OCI-LY7 (cell line): ENCODE measurements at regions not wholly inside any gene's neighbourhood (a gene's known extent, or its start where the extent isn't known, plus 50 kb on each side); places are given as distances from the start of the nearest gene placed in this dataset.

Experiments
- BruUV-seq: library from RNA; stranded (reverse); fragments of 400-500 nt; replicated peaks from 2 replicates; lab custom pipeline; 2021; lab: Mats Ljungman, UMichigan
- CTCF ChIA-PET: fragments of 300-600 bp; sonication (Branson Sonifier 250); formaldehyde crosslinking; loops from one replicate; lab custom pipeline; 2022; ENCODE audit warnings: antibody characterized with exemption; ENCODE audit not compliant: unreplicated experiment; lab: Charles Lee
- POLR2A ChIA-PET: fragments of 300-600 bp; sonication (Branson Sonifier 250); formaldehyde crosslinking; loops from one replicate; lab custom pipeline; 2022; ENCODE audit warnings: antibody characterized with exemption; lab: Charles Lee
- DNase-seq: peaks from one replicate; pipeline ENCODE4 v3.0.0-alpha.2; 2015; ENCODE audit warnings: low spot score
- H2AFZ ChIP-seq: fragments of 200-600 bp; sonication (generic), shearing (Covaris generic); 2 replicates; pipeline ENCODE4 v1.6.1; 2014; ENCODE audit warnings: mild to moderate bottlenecking, antibody characterized with exemption, low read length, moderate library complexity
- H3K27ac ChIP-seq: fragments of 200-600 bp; sonication (generic); 2 replicates; pipeline ENCODE4 v1.5.1; 2014; ENCODE audit warnings: mixed run types, low read depth, mild to moderate bottlenecking, moderate library complexity, low read length, inconsistent platforms; ENCODE audit not compliant: poor library complexity, severe bottlenecking
- H3K36me3 ChIP-seq: fragments of 200-600 bp; sonication (generic); 2 replicates; pipeline ENCODE4 v1.6.1; 2014; ENCODE audit warnings: mild to moderate bottlenecking, antibody characterized with exemption, low read length, moderate library complexity, mixed read lengths; ENCODE audit not compliant: insufficient read depth
- H3K4me1 ChIP-seq: fragments of 200-600 bp; sonication (generic); 2 replicates; pipeline ENCODE4 v1.5.1; 2014; ENCODE audit warnings: mild to moderate bottlenecking, low read length; ENCODE audit not compliant: insufficient read depth, poor library complexity, severe bottlenecking
- H3K4me2 ChIP-seq: fragments of 200-600 bp; sonication (generic); 2 replicates; pipeline ENCODE4 v1.6.1; 2014; ENCODE audit warnings: mild to moderate bottlenecking, low read length
- H3K4me3 ChIP-seq: fragments of 200-600 bp; sonication (generic); 2 replicates; pipeline ENCODE4 v1.5.1; 2014; ENCODE audit warnings: mild to moderate bottlenecking, low read depth, low read length; ENCODE audit not compliant: poor library complexity, severe bottlenecking
- H3K79me2 ChIP-seq: fragments of 200-600 bp; sonication (generic); 2 replicates; pipeline ENCODE4 v1.6.1; 2016; ENCODE audit warnings: low read depth, mild to moderate bottlenecking, low read length, moderate library complexity, mixed read lengths; ENCODE audit not compliant: insufficient read depth
- H3K9me2 ChIP-seq: fragments of 200-600 bp; sonication (generic); 2 replicates; pipeline ENCODE4 v1.6.1; 2016; ENCODE audit warnings: mild to moderate bottlenecking, low read length, mixed read lengths; ENCODE audit not compliant: insufficient read depth
- H3K9me3 ChIP-seq: fragments of 200-600 bp; sonication (generic); 2 replicates; pipeline ENCODE4 v1.6.1; 2014; ENCODE audit warnings: mild to moderate bottlenecking, mixed run types, low read length, mixed read lengths
- H4K20me1 ChIP-seq: fragments of 200-600 bp; sonication (generic); 2 replicates; pipeline ENCODE4 v1.6.1; 2014; ENCODE audit warnings: mild to moderate bottlenecking, antibody characterized with exemption, low read length, moderate library complexity, mixed read lengths; ENCODE audit not compliant: insufficient read depth
- CTCF ChIP-seq: fragments of 200-600 bp; sonication (generic); conservative IDR thresholded peaks from 2 replicates; pipeline ENCODE4 v1.5.1; 2014; ENCODE audit warnings: mild to moderate bottlenecking, antibody characterized with exemption, low read length, moderate library complexity, mixed read lengths
- EZH2phosphoT487 ChIP-seq: fragments of 200-600 bp; sonication (generic); IDR thresholded peaks from 2 replicates; pipeline ENCODE4 v1.6.1; 2018; ENCODE audit warnings: low read depth, borderline replicate concordance, mild to moderate bottlenecking, mixed run types, antibody characterized with exemption, low read length, moderate library complexity, mixed read lengths
- intact Hi-C: fragments of 100-400 bp; cut with micrococcal nuclease; formaldehyde crosslinking; loops from one replicate; pipeline ENCODE4 v1.10.0; 2022; ENCODE audit not compliant: unreplicated experiment

GRCh38 chr6:100314186-100314585 is 150.5 kb downstream of the SIM1 start:
- Histone ChIP-seq H3K27ac (no peak overlapping the region), H3K36me3 (no peaks in the 10 kb centered on the region), H3K9me2 (no peaks in the 10 kb centered on the region), H2AFZ (no peak overlapping the region), H3K4me2 (no peak overlapping the region), H3K4me1 (no peaks in the 10 kb centered on the region), H3K79me2 (no peaks in the 10 kb centered on the region), H3K4me3 (no peak overlapping the region), H4K20me1 (no peaks in the 10 kb centered on the region), H3K9me3 (no peaks in the 10 kb centered on the region)
- DNase-seq = no peak
- ChIA-PET POLR2A (interaction anchor here (0.7 to 1.4 kb wide), 2 partner anchors 10 to 31 kb away, joined by 3 to 4 read pairs; no protein-coding TSS in a partner anchor), CTCF (no interaction called here)
- TF ChIP-seq CTCF (no peak), EZH2phosphoT487 (no peak)
- intact Hi-C loops = loop anchor here (2.0 kb wide), 1 partner anchor 65 kb away; no protein-coding TSS in a partner anchor
- no TSS peak for BruUV-seq

DNA sequence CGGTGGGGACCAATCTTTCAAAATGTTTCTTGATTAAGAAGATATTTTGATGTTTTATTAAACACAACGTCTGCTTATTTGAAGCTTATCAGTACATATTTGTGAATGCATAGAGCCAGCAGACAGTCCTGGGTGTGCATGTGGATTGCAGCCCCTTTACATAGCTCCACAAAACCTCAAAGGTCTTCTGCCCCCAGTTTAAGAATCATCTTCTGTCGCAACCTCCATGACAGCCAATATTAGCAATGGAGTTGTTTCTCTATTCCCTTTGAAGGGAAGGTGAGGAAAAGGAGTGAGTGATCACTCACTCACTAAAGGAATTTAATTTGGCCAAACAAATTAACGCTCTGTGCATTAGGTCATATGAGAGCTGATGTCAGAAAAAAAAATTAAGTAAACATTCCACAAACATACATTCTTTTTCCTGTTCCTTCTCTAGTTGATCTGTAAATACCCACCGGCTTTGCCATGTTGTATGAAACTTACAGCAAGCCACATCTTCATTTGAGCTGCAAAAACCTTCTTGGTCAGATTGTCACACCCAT is 152.9 kb downstream of the SIM1 start:
- POLR2A ChIA-PET = interaction anchor here (0.6 to 1.0 kb wide), 2 partner anchors 88 to 125 kb away, joined by 3 to 4 read pairs; no protein-coding TSS in a partner anchor
- no peak for TF ChIP-seq CTCF
- no peak for TF ChIP-seq EZH2phosphoT487
- Histone ChIP-seq H3K36me3 (no peaks in the 10 kb centered on the region), H2AFZ (no peak overlapping the region), H3K9me3 (no peaks in the 10 kb centered on the region), H3K9me2 (no peaks in the 10 kb centered on the region), H3K79me2 (no peaks in the 10 kb centered on the region), H4K20me1 (no peaks in the 10 kb centered on the region), H3K4me1 (no peaks in the 10 kb centered on the region), H3K4me2 (no peak overlapping the region), H3K4me3 (no peak overlapping the region), H3K27ac (no peak overlapping the region)
- CTCF ChIA-PET = no interaction called here
- no TSS peak for BruUV-seq
- no peak for DNase-seq
- intact Hi-C loops = no loop called here

GRCh38 chr6:100309174-100309573 is 155.5 kb downstream of the SIM1 start:
- H3K79me2 ChIP-seq = no peaks in the 10 kb centered on the region
- H4K20me1 ChIP-seq = no peaks in the 10 kb centered on the region
- no peaks in the 10 kb centered on the region for H3K9me2 ChIP-seq
- no peak for DNase-seq
- intact Hi-C loops = no loop called here
- TF ChIP-seq CTCF = no peak
- TF ChIP-seq EZH2phosphoT487 = no peak
- no TSS peak for BruUV-seq
- H3K4me2 ChIP-seq = no peak overlapping the region
- CTCF ChIA-PET = no interaction called here
- H3K27ac ChIP-seq = no peak overlapping the region
- H3K9me3 ChIP-seq = no peaks in the 10 kb centered on the region
- no peak overlapping the region for H3K4me3 ChIP-seq
- H3K4me1 ChIP-seq = no peaks in the 10 kb centered on the region
- no peaks in the 10 kb centered on the region for H3K36me3 ChIP-seq
- POLR2A ChIA-PET = interaction anchor here (0.6 to 0.7 kb wide), 2 partner anchors 58 to 294 kb away, joined by 3 read pairs; no protein-coding TSS in a partner anchor
- H2AFZ ChIP-seq = no peak overlapping the region
